ENCODE measurements at regions not wholly inside any gene's neighbourhood (a gene's known extent, or its start where the extent isn't known, plus 50 kb on each side); places are given as distances from the start of the nearest gene placed in this dataset.

DNA sequence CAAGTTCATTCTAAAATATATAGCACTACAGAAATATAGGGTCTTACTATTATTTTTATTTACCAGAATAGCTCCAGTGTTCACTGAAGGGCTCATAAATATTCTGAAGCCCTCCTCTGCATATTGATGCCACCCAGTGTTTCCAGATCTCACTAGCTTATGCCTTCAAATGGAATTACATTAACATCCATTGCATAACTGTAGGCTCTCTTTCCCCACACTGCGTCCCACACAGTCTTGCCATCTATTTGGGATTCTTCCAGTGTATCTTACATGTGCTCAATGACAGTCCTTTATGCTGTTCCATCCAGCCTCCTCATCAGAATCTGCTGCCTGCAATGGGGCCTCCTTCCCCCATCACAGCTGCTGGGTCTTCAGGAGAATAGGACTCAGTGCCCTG is 137.2 kb downstream of the CYSLTR2 start:
- Histone ChIP-seq H3K4me1 (no peaks in the 10 kb centered on the region), H3K27me3 (no peaks in the 10 kb centered on the region), H3K27ac (no peak overlapping the region), H3K36me3 (no peaks in the 10 kb centered on the region), H3K9me3 (no peaks in the 10 kb centered on the region), H3K4me3 (no peak overlapping the region)
- intact Hi-C loops (cut with DNase I) = no loop called here
- DNase-seq (ENCODE audit: extremely low spot score in 2 of 2) = no peak
- TF ChIP-seq POLR2AphosphoS5 (IDR thresholded peaks at IDR 0.05; ENCODE audit: insufficient read depth in 1 of 2, low read depth in 1 of 2) (no peak), POLR2A (IDR thresholded peaks at IDR 0.05) (no peak)
- TF ChIP-seq, protein P1, sequence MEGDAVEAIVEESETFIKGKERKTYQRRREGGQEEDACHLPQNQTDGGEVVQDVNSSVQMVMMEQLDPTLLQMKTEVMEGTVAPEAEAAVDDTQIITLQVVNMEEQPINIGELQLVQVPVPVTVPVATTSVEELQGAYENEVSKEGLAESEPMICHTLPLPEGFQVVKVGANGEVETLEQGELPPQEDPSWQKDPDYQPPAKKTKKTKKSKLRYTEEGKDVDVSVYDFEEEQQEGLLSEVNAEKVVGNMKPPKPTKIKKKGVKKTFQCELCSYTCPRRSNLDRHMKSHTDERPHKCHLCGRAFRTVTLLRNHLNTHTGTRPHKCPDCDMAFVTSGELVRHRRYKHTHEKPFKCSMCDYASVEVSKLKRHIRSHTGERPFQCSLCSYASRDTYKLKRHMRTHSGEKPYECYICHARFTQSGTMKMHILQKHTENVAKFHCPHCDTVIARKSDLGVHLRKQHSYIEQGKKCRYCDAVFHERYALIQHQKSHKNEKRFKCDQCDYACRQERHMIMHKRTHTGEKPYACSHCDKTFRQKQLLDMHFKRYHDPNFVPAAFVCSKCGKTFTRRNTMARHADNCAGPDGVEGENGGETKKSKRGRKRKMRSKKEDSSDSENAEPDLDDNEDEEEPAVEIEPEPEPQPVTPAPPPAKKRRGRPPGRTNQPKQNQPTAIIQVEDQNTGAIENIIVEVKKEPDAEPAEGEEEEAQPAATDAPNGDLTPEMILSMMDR (IDR thresholded peaks at IDR 0.05) = no peak

DNA sequence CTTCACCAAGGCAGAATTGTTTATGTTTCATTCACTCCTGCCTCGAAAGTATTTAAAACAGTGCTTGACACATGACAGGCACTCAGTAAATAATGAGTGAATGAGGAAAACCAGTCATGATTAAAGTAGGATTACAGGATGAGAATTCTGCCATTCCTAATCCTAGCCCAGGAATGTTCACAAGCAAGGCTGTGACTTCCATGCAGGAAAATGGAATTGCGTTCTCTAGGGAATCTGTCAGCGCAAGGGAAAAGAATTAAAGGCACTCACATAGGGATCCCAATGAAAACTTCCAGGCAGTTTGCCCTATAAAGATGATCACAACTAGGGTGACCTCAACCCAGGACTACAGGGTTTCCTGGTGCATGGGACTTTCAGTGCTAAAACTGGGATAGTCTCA is 143.4 kb downstream of the CYSLTR2 start:
- no peak overlapping the region for H3K27ac ChIP-seq
- H3K4me1 ChIP-seq = no peaks in the 10 kb centered on the region
- TF ChIP-seq POLR2AphosphoS5 (IDR thresholded peaks at IDR 0.05; ENCODE audit: insufficient read depth in 1 of 2, low read depth in 1 of 2) (no peak), POLR2A (IDR thresholded peaks at IDR 0.05) (no peak)
- TF ChIP-seq, protein P1 (IDR thresholded peaks at IDR 0.05) = no peak
- no peaks in the 10 kb centered on the region for H3K27me3 ChIP-seq
- H3K9me3 ChIP-seq = no peaks in the 10 kb centered on the region
- DNase-seq (ENCODE audit: extremely low spot score in 2 of 2) = no peak
- intact Hi-C loops (cut with DNase I) = no loop called here
- no peaks in the 10 kb centered on the region for H3K36me3 ChIP-seq
- no peak overlapping the region for H3K4me3 ChIP-seq

DNA sequence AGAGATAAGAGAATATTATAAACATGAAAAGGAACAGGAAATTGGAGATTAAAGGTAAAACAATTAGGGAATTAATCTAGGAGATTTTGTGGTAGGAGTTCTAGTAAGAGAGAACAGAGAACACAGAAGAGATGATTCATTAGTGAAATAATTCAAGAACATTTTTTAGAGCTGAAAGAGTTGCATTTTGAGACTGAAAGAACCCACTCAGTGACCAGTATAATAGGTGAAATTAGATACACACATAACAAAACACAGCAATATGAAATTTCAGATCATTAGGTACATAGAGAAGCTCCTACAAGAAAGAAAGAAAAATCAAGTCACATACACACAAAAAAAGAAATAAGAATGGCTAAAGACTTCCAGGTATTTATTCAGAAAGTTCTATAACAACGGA is 144.0 kb downstream of the CYSLTR2 start:
- Histone ChIP-seq H3K27ac (no peak overlapping the region), H3K4me1 (no peaks in the 10 kb centered on the region), H3K4me3 (no peak overlapping the region), H3K36me3 (no peaks in the 10 kb centered on the region), H3K9me3 (no peaks in the 10 kb centered on the region), H3K27me3 (no peaks in the 10 kb centered on the region)
- TF ChIP-seq, protein P1 (IDR thresholded peaks at IDR 0.05) = no peak
- TF ChIP-seq POLR2A (IDR thresholded peaks at IDR 0.05) (no peak), POLR2AphosphoS5 (IDR thresholded peaks at IDR 0.05; ENCODE audit: insufficient read depth in 1 of 2, low read depth in 1 of 2) (no peak)
- no peak for DNase-seq (ENCODE audit: extremely low spot score in 2 of 2)
- intact Hi-C loops (cut with DNase I) = no loop called here

DNA sequence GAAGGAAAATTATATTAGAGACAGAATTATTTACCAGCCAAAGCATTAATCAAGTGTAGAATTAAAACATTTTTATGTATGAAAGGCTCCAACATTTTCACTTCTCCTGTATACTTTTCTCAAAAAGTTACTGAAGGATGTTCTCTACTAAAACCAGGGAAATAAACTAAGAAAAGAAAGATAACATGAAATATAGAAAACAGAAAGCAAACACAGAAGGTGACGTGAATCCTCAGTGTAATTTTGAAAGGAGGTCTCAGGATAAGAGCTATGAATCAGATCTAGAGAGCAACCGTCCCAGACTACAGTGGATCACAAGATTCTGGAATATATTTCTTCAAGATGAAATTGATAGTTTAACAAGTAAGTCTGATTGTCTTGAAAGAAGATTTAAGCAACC is 144.5 kb downstream of the CYSLTR2 start:
- no peaks in the 10 kb centered on the region for H3K4me1 ChIP-seq
- no peaks in the 10 kb centered on the region for H3K9me3 ChIP-seq
- intact Hi-C loops (cut with DNase I) = no loop called here
- no peaks in the 10 kb centered on the region for H3K27me3 ChIP-seq
- no peak for TF ChIP-seq POLR2AphosphoS5 (IDR thresholded peaks at IDR 0.05; ENCODE audit: insufficient read depth in 1 of 2, low read depth in 1 of 2)
- TF ChIP-seq, protein P1 (IDR thresholded peaks at IDR 0.05) = no peak
- no peak for TF ChIP-seq POLR2A (IDR thresholded peaks at IDR 0.05)
- no peak overlapping the region for H3K4me3 ChIP-seq
- no peaks in the 10 kb centered on the region for H3K36me3 ChIP-seq
- no peak for DNase-seq (ENCODE audit: extremely low spot score in 2 of 2)
- no peak overlapping the region for H3K27ac ChIP-seq

DNA sequence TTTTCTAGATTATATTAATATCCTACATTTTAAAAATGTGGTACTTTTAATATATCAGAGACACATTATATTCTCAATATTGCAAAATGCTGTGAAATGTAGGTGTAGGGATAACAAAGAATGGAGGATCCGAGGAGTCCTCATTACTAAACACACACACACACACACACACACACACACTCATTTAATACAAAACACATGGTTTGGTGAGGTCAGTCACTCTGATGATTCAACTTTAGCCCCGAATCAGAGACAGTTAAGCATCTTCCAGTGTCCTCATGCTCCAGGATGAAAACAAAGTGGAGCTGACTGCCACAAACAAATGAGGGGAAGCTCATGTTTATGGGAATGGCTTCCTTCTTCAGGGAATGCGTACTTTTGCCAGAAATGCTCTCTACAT is 147.5 kb downstream of the CYSLTR2 start:
- Histone ChIP-seq H3K27ac (no peak overlapping the region), H3K27me3 (no peaks in the 10 kb centered on the region), H3K4me3 (no peak overlapping the region), H3K36me3 (no peaks in the 10 kb centered on the region), H3K9me3 (no peaks in the 10 kb centered on the region), H3K4me1 (no peaks in the 10 kb centered on the region)
- DNase-seq (ENCODE audit: extremely low spot score in 2 of 2) = no peak
- intact Hi-C loops (cut with DNase I) = no loop called here
- TF ChIP-seq POLR2A (IDR thresholded peaks at IDR 0.05) (no peak), POLR2AphosphoS5 (IDR thresholded peaks at IDR 0.05; ENCODE audit: insufficient read depth in 1 of 2, low read depth in 1 of 2) (no peak)
- TF ChIP-seq, protein P1 (IDR thresholded peaks at IDR 0.05) = no peak

Data from vagina (tissue), 2 donors.